HFFc6 (cell line): ENCODE measurements at regions not wholly inside any gene's neighbourhood (a gene's known extent, or its start where the extent isn't known, plus 50 kb on each side); places are given as distances from the start of the nearest gene placed in this dataset.

Experiments
- DNase-seq: peaks from one replicate; pipeline ENCODE4 v3.0.0-alpha.2; 2018
- H3K27ac Mint-ChIP-seq: 2 replicates; pipeline ENCODE4 v1.8.0; 2020; ENCODE audit warnings: mild to moderate bottlenecking, mixed read lengths
- H3K27me3 Mint-ChIP-seq: 2 replicates; pipeline ENCODE4 v1.8.0; 2021; ENCODE audit warnings: mild to moderate bottlenecking, moderate library complexity, mixed read lengths; ENCODE audit not compliant: insufficient read depth
- H3K36me3 Mint-ChIP-seq: 2 replicates; pipeline ENCODE4 v1.8.0; 2021; ENCODE audit warnings: low read depth, mixed read lengths
- H3K4me1 Mint-ChIP-seq: 2 replicates; pipeline ENCODE4 v1.8.0; 2020; ENCODE audit warnings: low read depth, mixed read lengths
- H3K4me3 Mint-ChIP-seq: 2 replicates; pipeline ENCODE4 v1.8.0; 2020; ENCODE audit warnings: mild to moderate bottlenecking, moderate library complexity, mixed read lengths
- H3K9me3 Mint-ChIP-seq: 2 replicates; pipeline ENCODE4 v1.8.0; 2020; ENCODE audit warnings: mild to moderate bottlenecking, mixed read lengths
- CTCF ChIP-seq: fragments of 200-600 bp; sonication (generic); IDR thresholded peaks from 2 replicates; pipeline ENCODE4 v1.5.0; 2021; ENCODE audit warnings: antibody characterized with exemption, mild to moderate bottlenecking

GRCh38 chr14:78016532-78016931 is 153.6 kb upstream of the NRXN3 start:
- Mint-ChIP-seq H3K27me3 (peaks cover 2% of the 10 kb centered on the region), H3K9me3 (peaks cover 11% of the 10 kb centered on the region), H3K36me3 (no peaks in the 10 kb centered on the region), H3K4me1 (no peaks in the 10 kb centered on the region), H3K27ac (no peak overlapping the region), H3K4me3 (no peak overlapping the region)
- TF ChIP-seq CTCF = no peak
- DNase-seq = no peak

GRCh38 chr14:78018283-78018682 is 151.9 kb upstream of the NRXN3 start:
- no peak for DNase-seq
- no peak overlapping the region for H3K27ac Mint-ChIP-seq
- H3K4me1 Mint-ChIP-seq = no peaks in the 10 kb centered on the region; the same call in 1 of the 2 replicates
- TF ChIP-seq CTCF = no peak
- peaks cover 11% of the 10 kb centered on the region for H3K9me3 Mint-ChIP-seq
- no peak overlapping the region for H3K4me3 Mint-ChIP-seq
- no peaks in the 10 kb centered on the region; the same call in 1 of the 2 replicates for H3K27me3 Mint-ChIP-seq
- H3K36me3 Mint-ChIP-seq = no peaks in the 10 kb centered on the region

DNA sequence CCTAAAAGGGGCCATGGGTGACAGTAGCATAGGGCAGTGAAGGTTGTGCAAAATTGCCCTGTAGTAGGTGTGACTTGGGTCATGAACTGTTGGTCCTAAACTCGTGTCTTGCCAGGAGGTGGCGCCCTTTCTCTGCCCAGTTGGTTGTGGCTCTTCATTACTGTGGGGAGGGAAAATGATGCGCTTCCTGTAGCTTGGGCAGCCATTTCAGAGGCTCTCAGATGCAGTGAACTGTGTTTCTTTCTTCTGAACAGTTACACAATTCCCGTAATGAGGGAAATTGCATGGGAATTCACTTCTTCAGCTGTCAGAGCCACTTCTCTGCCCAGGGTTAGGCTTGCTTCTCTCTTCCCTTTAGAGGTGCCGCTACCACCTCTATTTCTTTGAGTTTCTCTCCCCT is 148.1 kb upstream of the NRXN3 start:
- Mint-ChIP-seq H3K4me1 (no peaks in the 10 kb centered on the region; the same call in 1 of the 2 replicates), H3K27ac (no peak overlapping the region), H3K36me3 (no peaks in the 10 kb centered on the region), H3K9me3 (no peaks in the 10 kb centered on the region; the same call in 1 of the 2 replicates), H3K4me3 (peak overlapping the region; percentile 40; the same call in 1 of the 2 replicates), H3K27me3 (no peaks in the 10 kb centered on the region; the same call in 1 of the 2 replicates)
- DNase-seq = peak; percentile 55
- peak; percentile 83 for TF ChIP-seq CTCF

DNA sequence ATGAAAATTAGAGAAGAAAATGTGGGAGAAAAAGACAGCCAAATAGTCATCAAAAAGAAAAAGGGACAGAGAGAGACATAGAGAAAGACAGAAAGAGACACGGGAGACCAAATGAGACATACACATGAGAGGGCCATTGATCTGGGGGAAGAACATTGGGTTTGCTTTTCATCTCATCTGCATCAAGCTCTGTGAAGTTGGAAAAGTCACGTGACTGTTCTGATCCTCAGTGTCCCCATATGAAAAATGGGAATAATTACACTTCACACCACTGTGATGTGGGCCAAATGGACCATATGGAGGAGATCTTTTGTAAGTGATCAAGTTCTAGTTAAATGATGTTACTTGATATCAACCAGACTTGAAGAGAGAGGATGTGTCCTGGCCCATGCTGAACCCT is 147.1 kb upstream of the NRXN3 start:
- TF ChIP-seq CTCF = no peak
- Mint-ChIP-seq H3K9me3 (no peaks in the 10 kb centered on the region; the same call in 1 of the 2 replicates), H3K27me3 (no peaks in the 10 kb centered on the region; the same call in 1 of the 2 replicates)

GRCh38 chr14:78028471-78028870 is 141.7 kb upstream of the NRXN3 start:
- H3K27me3 Mint-ChIP-seq = peaks cover 2% of the 10 kb centered on the region
- no peak for TF ChIP-seq CTCF
- no peak for DNase-seq

More for the DNA sequence above, 147.1 kb upstream of the NRXN3 start:
- no peak for DNase-seq
- H3K4me3 Mint-ChIP-seq = no peak overlapping the region
- H3K36me3 Mint-ChIP-seq = no peaks in the 10 kb centered on the region
- no peak overlapping the region for H3K27ac Mint-ChIP-seq
- H3K4me1 Mint-ChIP-seq = no peaks in the 10 kb centered on the region; the same call in 1 of the 2 replicates

More at GRCh38 chr14:78028471-78028870, 141.7 kb upstream of the NRXN3 start:
- Mint-ChIP-seq H3K4me3 (no peak overlapping the region), H3K9me3 (peaks cover 9% of the 10 kb centered on the region; the same call in 1 of the 2 replicates), H3K4me1 (no peaks in the 10 kb centered on the region), H3K27ac (no peak overlapping the region), H3K36me3 (no peaks in the 10 kb centered on the region)
